GM21576 (cell line): ENCODE measurements at regions not wholly inside any gene's neighbourhood (a gene's known extent, or its start where the extent isn't known, plus 50 kb on each side); places are given as distances from the start of the nearest gene placed in this dataset.

Experiments
- ATAC-seq: cut with Tn5 transposase; IDR thresholded peaks from one replicate; pipeline ENCODE4 v1.9.1; 2021; ENCODE audit warnings: mild to moderate bottlenecking, moderate library complexity; ENCODE audit not compliant: unreplicated experiment

GRCh38 chr13:44171156-44171555 lies 202.5 kb upstream of the SERP2 start:
- no peak for ATAC-seq

DNA sequence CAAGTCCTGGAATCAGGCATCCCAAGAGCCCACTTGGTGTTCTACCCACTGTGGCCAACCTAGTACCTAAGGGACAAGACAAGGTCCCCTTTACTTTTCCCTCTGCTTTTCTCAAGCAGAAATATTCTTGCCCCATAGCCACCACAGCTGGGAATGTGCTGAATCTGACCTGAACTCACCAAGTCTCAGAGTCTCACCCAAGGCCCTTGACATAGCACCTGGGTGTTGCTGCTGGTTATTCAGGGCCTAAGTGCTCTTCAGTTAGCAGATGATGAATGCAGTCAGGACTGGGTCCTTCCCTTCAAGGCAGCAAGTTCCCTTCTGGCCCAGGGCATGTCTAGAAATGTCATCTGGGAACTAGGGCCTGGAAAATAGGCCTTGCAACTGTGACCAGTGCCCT lies 201.8 kb upstream of the SERP2 start:
- no peak for ATAC-seq

- ATAC-seq: no peak
Observed at GRCh38 chr13:44172281-44172810, 201.3 kb upstream of the SERP2 start.

- no peak for ATAC-seq
Observed at GRCh38 chr13:44174769-44175425, 198.7 kb upstream of the SERP2 start.

DNA sequence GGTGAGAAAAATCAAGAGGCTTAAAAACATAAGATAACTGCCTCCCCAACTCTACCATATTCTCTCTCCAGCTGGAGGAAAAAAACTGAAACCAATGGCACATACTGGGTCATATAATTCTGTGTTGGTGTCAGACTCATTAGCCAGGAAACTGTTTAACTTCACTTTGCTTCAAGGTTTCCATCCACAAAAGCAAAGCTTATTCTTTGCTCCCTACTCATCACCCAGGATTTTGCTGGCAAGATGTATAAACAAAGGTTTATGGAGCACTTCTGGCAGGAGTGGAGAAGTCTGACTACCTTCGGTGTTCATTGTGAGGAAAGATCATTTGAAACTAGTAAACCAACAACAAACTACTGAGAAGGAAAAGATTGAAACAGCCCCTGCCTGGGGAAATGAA lies 197.5 kb upstream of the SERP2 start:
- ATAC-seq: no peak

- ATAC-seq: no peak
Observed at GRCh38 chr13:44180876-44181536, 192.6 kb upstream of the SERP2 start.

GRCh38 chr13:44181931-44182330 lies 191.7 kb upstream of the SERP2 start:
- no peak for ATAC-seq

GRCh38 chr13:44184740-44185139 lies 188.9 kb upstream of the SERP2 start:
- no peak for ATAC-seq

DNA sequence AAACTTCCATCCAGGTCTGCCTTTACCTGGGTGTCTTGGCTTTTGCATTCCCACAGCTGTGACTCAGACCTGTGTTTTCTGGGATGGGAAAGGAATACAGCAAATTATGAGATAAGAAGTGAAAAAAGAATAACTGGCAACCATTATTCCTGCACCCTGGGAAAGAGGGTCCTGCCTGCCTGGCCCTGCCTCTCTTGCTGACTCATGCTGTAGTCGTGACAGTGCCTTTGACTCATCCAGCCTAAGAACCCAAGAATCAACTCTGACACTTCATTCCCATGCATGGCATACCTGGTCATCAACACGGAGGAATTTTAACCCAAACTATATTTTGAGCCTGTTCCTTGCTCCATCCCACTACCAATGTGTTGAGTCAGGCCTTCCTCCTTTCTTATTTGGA lies 185.4 kb upstream of the SERP2 start:
- ATAC-seq: no peak

DNA sequence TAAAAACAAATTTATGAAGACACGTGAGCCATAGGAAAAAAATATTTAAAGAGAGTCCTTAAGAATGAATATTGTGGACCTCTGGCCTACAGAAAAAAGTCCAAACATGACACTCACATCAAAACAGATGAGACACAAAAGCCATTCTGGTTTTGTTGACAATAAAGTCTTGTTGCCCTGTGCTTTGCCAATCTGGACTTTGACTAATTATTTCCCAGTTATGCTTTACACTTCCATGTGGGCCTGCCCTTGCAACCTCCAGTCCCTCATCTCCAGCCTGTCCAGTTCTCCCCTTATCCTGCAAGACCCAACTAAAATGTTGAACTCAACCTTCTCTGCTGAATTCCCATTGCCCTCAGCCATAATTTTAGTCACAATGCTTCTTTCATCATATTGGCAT lies 184.5 kb upstream of the SERP2 start:
- ATAC-seq: no peak

DNA sequence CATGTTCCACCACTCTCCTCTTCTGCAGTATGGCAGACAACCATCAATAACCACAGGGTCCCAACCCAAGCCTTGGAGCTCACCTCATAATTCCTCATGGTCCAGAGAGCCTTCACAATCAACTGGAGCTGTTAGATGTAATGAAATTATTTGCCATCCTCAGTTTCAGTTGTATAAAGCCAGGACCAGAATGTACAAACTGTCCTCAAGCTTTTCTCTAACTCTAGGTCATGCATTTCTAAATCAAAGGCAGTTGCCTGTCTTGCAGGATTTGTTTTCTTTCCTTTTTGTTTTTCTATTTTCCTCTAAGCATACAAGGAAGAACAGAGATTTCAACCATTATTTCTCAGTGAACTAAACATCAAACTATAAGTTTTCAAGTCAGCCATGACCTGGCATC lies 182.5 kb upstream of the SERP2 start:
- no peak for ATAC-seq

DNA sequence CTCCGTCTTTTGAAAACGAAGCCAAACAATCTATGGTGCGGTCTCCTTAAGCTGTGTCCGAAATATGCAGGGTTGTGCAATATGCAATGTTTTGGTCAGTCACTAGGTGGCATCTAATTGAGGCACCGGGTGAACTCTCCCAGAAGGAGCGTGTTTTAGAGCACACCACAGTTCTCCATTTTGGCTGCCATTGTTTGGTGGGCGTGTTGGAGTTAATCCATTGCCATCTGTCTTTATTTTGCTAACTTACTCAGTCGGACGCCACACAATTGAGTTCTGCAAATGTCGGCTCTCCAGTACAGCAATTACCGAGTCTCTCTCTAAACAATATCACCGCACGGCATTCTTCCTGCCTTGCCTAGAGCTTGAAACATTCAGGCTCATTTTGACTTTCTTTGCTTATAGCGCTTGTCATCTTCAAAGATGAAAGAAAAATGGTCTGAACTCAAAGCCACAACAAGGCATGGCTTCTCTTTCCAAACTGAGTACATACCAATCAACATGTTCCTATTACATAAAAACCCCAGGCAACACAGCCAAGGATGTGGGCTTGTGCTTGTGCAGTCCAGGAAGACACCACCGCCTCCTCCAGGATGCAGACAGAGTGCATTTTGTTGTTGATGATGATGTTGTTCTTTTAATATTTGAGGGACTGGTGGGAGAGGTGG lies 182.0 kb upstream of the SERP2 start:
- ATAC-seq: no peak

DNA sequence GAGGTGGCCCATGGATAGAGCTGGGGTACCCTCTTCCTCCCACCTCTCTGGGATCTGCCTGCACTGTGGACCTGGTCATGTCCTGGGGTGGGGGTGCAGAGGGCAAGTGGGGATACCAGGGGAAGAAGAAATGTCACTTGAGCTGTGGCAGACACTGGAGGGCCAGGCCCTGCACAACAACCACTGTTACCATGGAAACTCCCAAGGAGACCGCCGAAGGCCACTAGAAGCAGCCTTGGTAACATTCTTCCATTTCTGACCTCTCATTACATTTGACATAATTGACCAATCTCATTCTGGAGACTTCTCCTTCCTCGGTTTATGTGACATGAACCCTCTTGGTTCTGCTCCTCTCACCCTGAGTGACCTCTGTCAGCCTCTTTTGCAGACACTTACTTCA lies 179.9 kb upstream of the SERP2 start:
- no peak for ATAC-seq

- no peak for ATAC-seq
Observed at GRCh38 chr13:44195245-44195644, 178.4 kb upstream of the SERP2 start.

GRCh38 chr13:44196196-44196751 lies 177.3 kb upstream of the SERP2 start:
- no peak for ATAC-seq

GRCh38 chr13:44197791-44198770 lies 175.5 kb upstream of the SERP2 start:
- no peak for ATAC-seq

DNA sequence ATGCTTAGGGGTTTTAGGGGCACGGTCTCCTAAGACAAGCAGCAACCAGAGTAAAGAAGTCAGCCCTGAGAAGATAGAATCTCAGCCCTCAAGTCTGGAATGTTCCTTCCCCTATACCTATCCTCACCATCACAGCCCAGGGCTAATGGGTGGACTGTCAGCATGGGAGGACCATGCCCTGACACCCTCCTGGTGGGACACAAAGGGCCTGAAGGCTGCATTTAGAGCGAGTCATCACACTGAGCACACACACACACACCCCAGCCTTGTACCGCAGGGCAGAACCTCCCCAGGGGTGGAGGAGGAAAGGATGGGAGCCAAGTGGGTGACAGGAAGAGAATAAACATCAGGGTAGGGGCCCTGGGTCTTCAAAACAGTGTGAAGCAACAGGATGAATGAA lies 174.8 kb upstream of the SERP2 start:
- no peak for ATAC-seq

- ATAC-seq: no peak
Observed at GRCh38 chr13:44199627-44200207, 173.9 kb upstream of the SERP2 start.

GRCh38 chr13:44206434-44206833 lies 167.2 kb upstream of the SERP2 start:
- ATAC-seq: no peak

DNA sequence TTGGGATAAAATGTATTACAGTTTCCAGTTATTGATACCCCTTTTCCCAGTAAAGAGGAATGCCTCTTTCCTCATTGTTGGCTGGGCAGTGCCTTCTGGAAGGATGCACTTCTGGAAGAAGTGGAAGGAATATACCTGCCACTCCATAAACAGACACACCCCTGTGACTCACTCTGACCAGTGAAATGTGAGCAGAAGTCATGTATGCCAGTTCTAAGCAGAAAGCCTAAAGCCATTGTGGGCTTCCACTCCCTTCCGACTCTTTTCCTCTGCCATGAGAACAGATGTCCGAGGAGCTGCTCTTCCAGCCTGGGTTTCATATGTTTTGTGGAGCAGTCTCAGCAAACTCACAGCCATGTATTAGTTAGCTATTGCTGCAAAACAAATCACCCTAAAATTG lies 166.1 kb upstream of the SERP2 start:
- no peak for ATAC-seq
